ENCODE measurements at regions not wholly inside any gene's neighbourhood (a gene's known extent, or its start where the extent isn't known, plus 50 kb on each side); places are given as distances from the start of the nearest gene placed in this dataset.

DNA sequence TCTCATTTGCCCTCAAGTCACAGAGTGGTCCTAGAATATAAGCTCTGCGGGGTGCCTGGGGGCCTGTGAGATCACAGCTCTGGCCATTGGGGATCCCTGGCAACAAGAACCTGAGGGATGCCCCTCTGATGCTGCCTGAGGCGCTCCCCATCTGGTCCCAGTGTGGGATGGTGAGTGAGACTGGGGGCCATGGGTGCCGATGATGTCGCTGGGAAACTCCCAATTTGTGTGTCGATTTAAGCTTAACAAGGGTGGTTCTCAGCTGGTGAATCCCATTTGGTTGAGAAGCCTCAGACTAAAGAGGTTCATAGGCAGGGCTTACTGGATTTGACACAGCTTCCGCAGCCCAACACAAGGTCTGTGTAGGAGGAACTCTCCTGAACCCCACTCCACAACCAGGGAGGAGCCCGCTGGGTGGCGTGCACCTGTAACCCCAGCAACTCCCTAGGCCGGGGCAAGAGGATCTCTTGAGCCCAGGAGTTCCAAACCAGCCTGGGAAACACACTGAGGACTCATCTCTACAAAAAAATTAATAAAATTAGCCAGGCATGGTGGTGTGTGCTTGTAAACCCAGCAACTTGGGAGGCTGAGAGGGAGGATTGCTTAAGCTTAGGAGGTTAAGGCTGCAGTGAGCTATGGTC, 63.7 kb upstream of the SIAH1 start:
- Mint-ChIP-seq H3K4me1 (ENCODE audit: low read depth) (no peaks in the 10 kb centered on the region), H3K4me3 (ENCODE audit: low read depth) (no peak overlapping the region), H3K27ac (no peak overlapping the region), H3K9me3 (no peaks in the 10 kb centered on the region), H3K36me3 (ENCODE audit: low read depth) (no peaks in the 10 kb centered on the region), H3K27me3 (ENCODE audit: low read depth) (peaks cover 2% of the 10 kb centered on the region)
- no peak for DNase-seq (ENCODE audit: low spot score)
- intact Hi-C loops (cut with micrococcal nuclease), result no loop called here

GRCh38 chr16:48447940-48448536, 62.8 kb upstream of the SIAH1 start:
- no peaks in the 10 kb centered on the region for H3K36me3 Mint-ChIP-seq (ENCODE audit: low read depth)
- intact Hi-C loops (cut with micrococcal nuclease), result no loop called here
- H3K4me1 Mint-ChIP-seq (ENCODE audit: low read depth), result no peaks in the 10 kb centered on the region
- DNase-seq (ENCODE audit: low spot score), result no peak
- no peak overlapping the region for H3K27ac Mint-ChIP-seq
- H3K27me3 Mint-ChIP-seq (ENCODE audit: low read depth), result peaks cover 2% of the 10 kb centered on the region
- H3K4me3 Mint-ChIP-seq (ENCODE audit: low read depth), result no peak overlapping the region
- no peaks in the 10 kb centered on the region for H3K9me3 Mint-ChIP-seq

- no peak overlapping the region for H3K4me3 Mint-ChIP-seq (ENCODE audit: low read depth)
- intact Hi-C loops (cut with micrococcal nuclease), result no loop called here
- H3K9me3 Mint-ChIP-seq, result no peaks in the 10 kb centered on the region
- H3K27ac Mint-ChIP-seq, result no peak overlapping the region
- no peaks in the 10 kb centered on the region for H3K27me3 Mint-ChIP-seq (ENCODE audit: low read depth)
- H3K36me3 Mint-ChIP-seq (ENCODE audit: low read depth), result no peaks in the 10 kb centered on the region
- no peaks in the 10 kb centered on the region for H3K4me1 Mint-ChIP-seq (ENCODE audit: low read depth)
- DNase-seq (ENCODE audit: low spot score), result no peak
Observed at GRCh38 chr16:48447428-48447827, 62.2 kb upstream of the SIAH1 start.

DNA sequence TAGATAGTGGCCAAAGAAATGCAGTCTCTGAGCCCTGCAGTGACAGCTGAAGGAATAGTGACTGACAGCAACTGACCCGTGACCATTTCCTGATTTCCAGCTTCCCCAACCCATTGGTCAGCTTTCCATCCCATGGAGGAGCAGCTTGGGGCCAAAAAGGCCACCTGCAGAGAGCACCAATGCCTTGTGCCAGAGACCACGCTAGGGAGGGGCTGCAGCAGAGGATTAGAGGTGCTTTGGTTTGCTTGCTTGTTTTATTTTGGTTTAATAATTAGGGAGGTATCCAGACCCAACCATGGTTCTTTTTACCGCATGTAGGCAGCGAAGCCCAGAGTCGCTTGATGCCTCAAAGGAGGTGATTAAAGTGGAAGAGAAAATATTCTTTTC, 61.3 kb upstream of the SIAH1 start:
- intact Hi-C loops (cut with micrococcal nuclease), result no loop called here
- H3K27ac Mint-ChIP-seq, result no peak overlapping the region
- H3K9me3 Mint-ChIP-seq, result no peaks in the 10 kb centered on the region
- no peak for DNase-seq (ENCODE audit: low spot score)
- H3K4me1 Mint-ChIP-seq (ENCODE audit: low read depth), result no peaks in the 10 kb centered on the region
- H3K4me3 Mint-ChIP-seq (ENCODE audit: low read depth), result no peak overlapping the region
- no peaks in the 10 kb centered on the region for H3K27me3 Mint-ChIP-seq (ENCODE audit: low read depth)
- no peaks in the 10 kb centered on the region for H3K36me3 Mint-ChIP-seq (ENCODE audit: low read depth)

DNA sequence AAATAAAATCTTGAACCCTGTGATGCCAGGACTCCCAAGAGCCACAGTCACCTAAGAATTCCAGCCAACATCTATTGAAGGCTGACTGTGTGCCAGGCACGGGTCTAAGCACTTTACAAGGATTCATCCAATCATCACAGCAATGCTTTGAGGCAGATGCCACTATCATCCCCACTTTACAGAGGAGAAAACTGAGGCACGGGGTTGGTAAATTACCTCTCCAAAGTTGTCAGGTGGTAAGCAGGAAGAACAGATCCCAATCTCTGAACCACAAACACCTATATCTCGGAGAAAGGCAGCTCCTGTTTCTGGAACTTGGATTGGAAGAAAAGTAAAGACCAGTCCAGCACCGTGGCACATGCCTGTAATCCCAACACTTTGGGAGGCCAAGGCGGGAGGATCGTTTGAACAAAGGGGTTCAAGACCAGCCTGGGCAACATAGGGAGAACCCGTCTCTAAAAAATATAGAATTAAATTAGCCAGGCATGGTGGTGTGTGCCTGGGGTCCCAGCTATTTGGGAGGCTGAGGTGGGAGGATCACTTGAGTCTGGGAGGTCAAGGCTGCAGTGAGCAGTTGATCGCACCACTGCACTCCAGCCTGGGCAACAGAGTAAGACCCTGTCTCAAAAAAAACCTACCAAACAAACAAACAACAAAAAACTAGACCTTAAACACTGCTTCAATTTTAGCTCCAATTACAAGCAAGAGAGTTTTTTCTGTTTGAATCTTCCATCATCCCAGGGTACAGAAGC, 60.7 kb upstream of the SIAH1 start:
- no peak for DNase-seq (ENCODE audit: low spot score)
- no peak overlapping the region for H3K4me3 Mint-ChIP-seq (ENCODE audit: low read depth)
- H3K27me3 Mint-ChIP-seq (ENCODE audit: low read depth), result no peaks in the 10 kb centered on the region
- H3K36me3 Mint-ChIP-seq (ENCODE audit: low read depth), result no peaks in the 10 kb centered on the region
- intact Hi-C loops (cut with micrococcal nuclease), result no loop called here
- no peak overlapping the region for H3K27ac Mint-ChIP-seq
- H3K9me3 Mint-ChIP-seq, result no peaks in the 10 kb centered on the region
- no peaks in the 10 kb centered on the region for H3K4me1 Mint-ChIP-seq (ENCODE audit: low read depth)

- Mint-ChIP-seq H3K9me3 (no peaks in the 10 kb centered on the region), H3K27ac (no peak overlapping the region), H3K36me3 (ENCODE audit: low read depth) (no peaks in the 10 kb centered on the region), H3K27me3 (ENCODE audit: low read depth) (no peaks in the 10 kb centered on the region), H3K4me1 (ENCODE audit: low read depth) (no peaks in the 10 kb centered on the region), H3K4me3 (ENCODE audit: low read depth) (no peak overlapping the region)
- intact Hi-C loops (cut with micrococcal nuclease), result no loop called here
- no peak for DNase-seq (ENCODE audit: low spot score)
Observed at GRCh38 chr16:48444574-48444973, 59.4 kb upstream of the SIAH1 start.

DNA sequence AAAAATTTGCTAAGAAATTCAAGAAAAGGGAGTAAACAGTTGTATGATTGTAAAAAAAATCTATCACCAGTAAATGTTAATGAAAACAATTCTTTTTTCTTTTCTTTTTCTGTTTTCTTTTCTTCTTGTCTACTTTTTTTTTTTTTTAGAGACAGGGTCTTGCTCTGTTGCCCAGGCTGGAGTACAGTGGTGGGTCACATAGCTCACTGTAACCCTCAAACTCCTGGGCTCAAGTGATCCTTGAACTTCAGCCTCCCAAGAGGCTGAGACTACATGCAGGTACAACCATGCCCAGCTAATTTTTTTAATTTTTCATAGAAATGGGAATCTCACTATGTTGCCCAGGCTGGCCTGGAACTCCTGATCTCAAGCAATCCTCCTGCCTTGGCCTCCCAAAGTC, 57.2 kb upstream of the SIAH1 start:
- intact Hi-C loops (cut with micrococcal nuclease), result no loop called here
- Mint-ChIP-seq H3K36me3 (ENCODE audit: low read depth) (no peaks in the 10 kb centered on the region), H3K4me1 (ENCODE audit: low read depth) (no peaks in the 10 kb centered on the region), H3K27ac (no peak overlapping the region), H3K4me3 (ENCODE audit: low read depth) (no peak overlapping the region), H3K9me3 (no peaks in the 10 kb centered on the region), H3K27me3 (ENCODE audit: low read depth) (peaks cover 2% of the 10 kb centered on the region)
- DNase-seq (ENCODE audit: low spot score), result no peak

- no peak overlapping the region for H3K27ac Mint-ChIP-seq
Observed at GRCh38 chr16:48441863-48442279, 56.7 kb upstream of the SIAH1 start.

GRCh38 chr16:48441106-48441505, 55.9 kb upstream of the SIAH1 start:
- Mint-ChIP-seq H3K9me3 (no peaks in the 10 kb centered on the region), H3K27me3 (ENCODE audit: low read depth) (peaks cover 6% of the 10 kb centered on the region), H3K36me3 (ENCODE audit: low read depth) (no peaks in the 10 kb centered on the region), H3K4me3 (ENCODE audit: low read depth) (no peak overlapping the region), H3K4me1 (ENCODE audit: low read depth) (no peaks in the 10 kb centered on the region), H3K27ac (no peak overlapping the region)
- DNase-seq (ENCODE audit: low spot score), result no peak
- intact Hi-C loops (cut with micrococcal nuclease), result no loop called here

More at GRCh38 chr16:48441863-48442279, 56.7 kb upstream of the SIAH1 start:
- H3K36me3 Mint-ChIP-seq (ENCODE audit: low read depth), result no peaks in the 10 kb centered on the region
- intact Hi-C loops (cut with micrococcal nuclease), result no loop called here
- H3K4me3 Mint-ChIP-seq (ENCODE audit: low read depth), result no peak overlapping the region
- peaks cover 5% of the 10 kb centered on the region for H3K27me3 Mint-ChIP-seq (ENCODE audit: low read depth)
- DNase-seq (ENCODE audit: low spot score), result no peak
- no peaks in the 10 kb centered on the region for H3K4me1 Mint-ChIP-seq (ENCODE audit: low read depth)
- H3K9me3 Mint-ChIP-seq, result no peaks in the 10 kb centered on the region

DNA sequence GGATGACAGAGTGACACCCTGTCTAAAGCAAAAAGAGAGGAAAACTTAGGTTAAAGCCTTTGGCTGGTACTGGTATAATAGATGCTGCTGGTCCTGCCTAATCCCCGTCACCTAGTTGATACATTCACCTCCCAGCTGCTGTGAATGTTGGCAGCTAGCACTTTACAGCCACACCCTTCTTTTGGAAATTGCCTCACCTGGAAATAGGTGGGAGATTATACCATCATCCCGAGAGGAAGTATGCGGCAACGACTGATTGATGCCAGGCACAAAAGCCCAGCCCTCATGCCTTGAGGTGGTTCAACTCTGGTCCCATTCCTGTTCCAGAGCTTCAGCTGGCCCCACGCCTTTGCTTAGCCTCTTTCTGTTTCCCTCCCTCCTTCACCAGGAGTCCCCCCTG, 53.2 kb upstream of the SIAH1 start:
- H3K4me1 Mint-ChIP-seq (ENCODE audit: low read depth), result peaks cover 4% of the 10 kb centered on the region
- no peak overlapping the region for H3K27ac Mint-ChIP-seq
- no peaks in the 10 kb centered on the region for H3K36me3 Mint-ChIP-seq (ENCODE audit: low read depth)
- peaks cover 6% of the 10 kb centered on the region for H3K27me3 Mint-ChIP-seq (ENCODE audit: low read depth)
- H3K4me3 Mint-ChIP-seq (ENCODE audit: low read depth), result no peak overlapping the region
- DNase-seq (ENCODE audit: low spot score), result no peak
- intact Hi-C loops (cut with micrococcal nuclease), result no loop called here
- no peaks in the 10 kb centered on the region for H3K9me3 Mint-ChIP-seq

GRCh38 chr16:48435906-48436305, 50.7 kb upstream of the SIAH1 start:
- H3K9me3 Mint-ChIP-seq, result no peaks in the 10 kb centered on the region
- intact Hi-C loops (cut with micrococcal nuclease), result no loop called here
- H3K27ac Mint-ChIP-seq, result no peak overlapping the region
- peaks cover 4% of the 10 kb centered on the region for H3K4me1 Mint-ChIP-seq (ENCODE audit: low read depth)
- H3K27me3 Mint-ChIP-seq (ENCODE audit: low read depth), result peaks cover 6% of the 10 kb centered on the region
- no peak overlapping the region for H3K4me3 Mint-ChIP-seq (ENCODE audit: low read depth)
- DNase-seq (ENCODE audit: low spot score), result no peak
- H3K36me3 Mint-ChIP-seq (ENCODE audit: low read depth), result no peaks in the 10 kb centered on the region

- Mint-ChIP-seq H3K27ac (no peak overlapping the region), H3K27me3 (ENCODE audit: low read depth) (peaks cover 6% of the 10 kb centered on the region), H3K9me3 (no peaks in the 10 kb centered on the region), H3K4me1 (ENCODE audit: low read depth) (peaks cover 4% of the 10 kb centered on the region), H3K4me3 (ENCODE audit: low read depth) (no peak overlapping the region), H3K36me3 (ENCODE audit: low read depth) (no peaks in the 10 kb centered on the region)
- DNase-seq (ENCODE audit: low spot score), result no peak
- intact Hi-C loops (cut with micrococcal nuclease), result no loop called here
Observed at GRCh38 chr16:48435318-48435680, 50.1 kb upstream of the SIAH1 start.
